ENCODE measurements at regions not wholly inside any gene's neighbourhood (a gene's known extent, or its start where the extent isn't known, plus 50 kb on each side); places are given as distances from the start of the nearest gene placed in this dataset.
A peak's percentile ranks its signal among the peaks of the same experiment; 100 is the strongest.

DNA sequence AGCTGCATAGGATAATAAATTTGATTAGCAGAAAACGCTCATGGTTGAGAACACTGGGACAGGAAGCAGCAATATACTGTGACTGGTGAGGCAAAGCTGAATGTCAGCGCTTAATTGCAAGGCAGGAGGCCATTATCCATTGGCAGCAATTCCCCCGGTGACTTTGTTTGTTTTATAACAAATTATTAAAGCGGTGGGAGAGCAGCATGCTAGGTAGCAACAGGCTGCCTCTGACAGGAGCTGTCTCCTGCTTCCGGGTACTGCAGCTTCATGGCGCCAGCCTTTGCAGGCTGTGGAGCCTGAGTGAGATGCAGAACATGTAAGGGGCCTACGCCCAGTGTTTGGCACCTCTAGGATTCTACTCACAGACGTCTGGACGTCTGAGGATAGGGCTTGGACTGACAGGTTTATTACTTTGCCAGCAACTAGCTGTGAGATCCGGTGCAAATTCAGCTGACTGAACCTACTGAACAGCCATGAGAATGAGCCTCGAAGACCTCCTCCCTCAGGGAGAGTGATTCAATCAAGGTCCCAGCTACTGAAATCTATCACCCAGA lies 82.1 kb upstream of the SSTR1 start:
- peak in 1 of 4 experiments; percentile 2 for DNase-seq

DNA sequence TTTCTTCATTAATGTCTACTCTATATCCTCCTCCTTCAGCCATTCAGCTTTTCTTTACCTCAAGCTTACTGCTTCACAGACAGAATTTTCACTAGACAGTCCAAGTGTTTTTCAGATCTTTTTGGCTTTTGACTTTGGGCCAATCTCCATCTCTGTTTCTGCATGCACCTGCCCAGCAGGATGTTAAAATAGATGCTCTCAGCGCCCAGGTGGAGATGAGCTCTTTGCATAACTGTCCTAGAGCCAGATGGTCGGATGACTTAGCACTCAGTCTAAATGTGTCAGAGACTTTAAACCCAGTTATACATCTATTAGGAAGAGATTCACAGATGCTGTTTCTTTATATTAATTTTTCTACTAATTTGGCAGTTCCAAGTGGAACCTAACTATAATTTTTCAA lies 80.3 kb upstream of the SSTR1 start:
- no peak for DNase-seq

DNA sequence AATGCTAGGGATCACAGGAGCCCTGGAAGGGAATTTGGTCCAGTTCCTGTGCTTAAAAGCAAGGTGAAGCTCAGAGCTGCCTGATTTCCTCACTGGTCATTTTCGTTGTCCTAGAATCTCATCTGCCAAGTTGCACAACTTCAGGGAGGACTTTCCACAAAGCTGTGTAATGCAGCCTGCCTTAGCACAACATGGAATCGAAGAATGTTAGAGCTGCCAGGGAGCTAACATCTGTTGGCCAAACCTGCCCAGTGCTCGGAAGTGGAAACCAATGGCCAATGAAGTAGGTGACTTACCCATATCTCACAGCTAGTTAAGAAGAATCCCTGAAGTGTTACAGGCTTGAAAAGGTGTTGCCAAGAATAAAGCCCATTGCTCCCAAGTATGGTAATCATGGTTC lies 79.9 kb upstream of the SSTR1 start:
- DNase-seq: no peak

DNA sequence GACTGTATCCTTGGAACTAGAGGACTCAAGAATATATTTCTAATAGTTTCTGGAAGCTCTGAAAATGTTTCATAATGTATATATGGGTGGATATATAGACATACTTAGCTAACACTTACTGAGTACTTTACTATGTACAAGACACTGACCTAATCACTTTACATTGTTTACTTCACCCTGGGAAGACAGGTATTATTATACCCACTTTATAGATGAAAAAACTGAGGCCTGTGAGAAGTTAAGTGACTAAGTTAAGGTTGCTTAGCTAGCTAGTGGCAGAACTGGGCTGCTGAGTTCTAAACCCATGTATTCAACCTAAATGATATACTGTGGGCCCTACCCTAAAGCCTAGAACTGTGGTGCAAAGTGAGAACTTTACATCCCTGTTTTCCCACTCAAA lies 79.1 kb upstream of the SSTR1 start:
- no peak for DNase-seq

DNA sequence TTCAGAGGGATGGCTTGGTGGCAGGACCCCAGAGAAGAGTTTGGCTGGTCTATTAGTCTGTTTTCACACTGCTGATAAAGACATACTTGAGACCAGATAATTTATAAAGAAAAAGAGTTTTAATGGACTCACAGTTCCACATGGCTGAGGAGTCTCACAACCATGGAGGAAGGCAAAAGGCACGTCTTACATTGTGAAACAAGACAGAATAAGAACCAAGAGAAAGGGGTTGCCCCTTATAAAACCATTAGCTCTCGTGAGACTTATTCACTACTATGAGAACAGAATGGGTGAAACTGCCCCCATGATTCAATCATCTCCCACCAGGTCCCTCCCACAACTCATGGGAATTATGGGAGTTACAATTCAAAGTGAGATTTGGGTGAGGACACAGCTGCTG lies 78.5 kb upstream of the SSTR1 start:
- no peak for DNase-seq

DNA sequence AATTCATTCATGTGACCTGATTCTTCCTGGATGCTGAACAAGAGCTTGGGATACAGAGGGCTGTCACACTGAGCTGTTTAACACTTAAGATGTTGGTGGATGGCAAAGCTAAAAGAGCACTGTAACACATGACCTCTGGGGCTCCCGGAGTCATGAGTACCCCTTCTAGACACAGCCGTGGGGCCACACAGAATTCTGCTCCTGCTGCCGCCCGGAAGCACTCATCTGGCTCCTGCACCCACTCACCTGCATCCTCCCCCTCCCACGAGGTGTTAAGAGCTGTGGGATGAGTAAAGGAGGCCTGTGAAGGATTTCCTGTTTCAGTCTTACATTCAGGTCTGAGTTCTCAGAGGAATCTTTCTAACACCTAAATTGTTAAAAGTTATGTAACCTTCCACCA lies 78.0 kb upstream of the SSTR1 start:
- peak in 1 of 4 experiments; percentile 1 for DNase-seq

DNA sequence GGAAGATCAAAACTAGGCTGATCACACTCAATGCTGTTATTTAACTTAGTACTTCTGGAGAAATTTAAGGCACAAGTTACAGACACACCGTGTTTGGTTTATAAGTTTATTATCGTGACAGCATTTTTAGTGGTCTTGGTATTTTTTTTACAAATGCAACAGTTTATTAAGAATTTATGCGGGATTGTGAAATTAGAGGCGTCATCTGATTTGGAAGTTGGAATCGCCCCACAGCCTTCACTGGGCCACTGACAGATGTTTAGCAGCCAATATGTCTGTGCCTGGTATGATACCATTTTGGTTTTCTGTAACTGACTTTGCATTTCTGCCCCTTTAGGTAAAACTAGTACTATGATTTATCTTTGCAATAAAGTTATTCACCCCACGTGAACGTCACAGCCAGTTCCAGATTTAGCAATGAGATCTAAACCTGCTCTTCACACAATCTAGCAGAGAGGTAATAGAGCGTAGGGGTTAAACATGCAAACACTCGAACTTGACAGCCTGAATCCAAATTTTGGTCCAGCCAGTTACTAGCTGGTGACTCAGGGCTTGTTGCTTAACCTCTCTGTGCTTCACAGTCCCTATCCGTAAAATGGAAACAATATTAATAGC lies 73.2 kb upstream of the SSTR1 start:
- DNase-seq: no peak

DNA sequence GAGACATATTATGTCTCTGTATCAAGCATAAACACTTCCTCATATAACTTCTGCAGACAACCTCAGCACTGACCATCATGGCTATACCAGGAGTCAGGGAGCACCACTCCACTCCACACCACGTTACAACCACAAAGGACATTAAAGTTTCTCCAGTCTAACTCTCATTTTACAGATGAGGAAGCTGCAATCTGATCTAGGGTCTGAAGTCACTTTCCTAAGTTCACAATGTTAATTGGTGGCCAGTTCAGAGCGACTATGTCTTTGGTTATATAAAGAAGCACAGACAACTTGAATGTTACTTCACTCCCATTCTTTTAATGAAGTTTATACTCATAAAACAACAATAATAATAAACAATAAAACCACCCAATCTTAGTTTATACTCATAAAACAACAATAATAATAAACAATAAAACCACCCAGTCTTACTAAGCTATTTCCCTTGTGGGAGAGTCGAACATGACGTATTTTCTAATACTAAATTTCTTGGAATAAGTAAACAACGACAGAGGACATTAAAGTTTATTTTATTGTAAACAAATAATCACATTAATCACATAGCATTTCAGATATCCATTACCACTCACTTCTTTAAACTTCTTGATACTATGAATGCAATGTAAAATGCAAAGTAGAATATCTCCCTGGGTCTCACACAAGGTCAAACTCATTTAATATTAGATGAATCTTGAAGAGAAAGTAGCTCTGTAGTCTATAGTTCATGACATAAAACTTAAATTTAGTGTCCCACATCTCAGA lies 72.4 kb upstream of the SSTR1 start:
- no peak for DNase-seq

DNA sequence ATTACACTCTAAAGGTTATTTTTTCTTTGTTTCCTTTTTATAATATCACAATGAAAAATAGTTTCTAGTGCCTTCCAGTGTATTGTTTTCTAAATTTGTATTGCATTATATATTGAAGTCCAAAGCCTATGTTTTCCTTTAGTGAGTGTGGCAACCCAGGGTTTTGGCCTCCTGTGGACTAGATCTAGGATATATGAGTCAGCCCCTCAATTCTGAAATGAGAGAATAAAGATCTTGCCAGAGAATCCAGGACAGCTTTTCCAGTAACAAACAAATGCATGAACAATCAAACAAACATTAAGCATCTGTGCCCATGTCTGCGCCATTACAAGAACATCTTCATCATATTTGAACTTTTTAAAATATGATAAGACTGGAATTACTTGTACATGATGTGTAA lies 70.7 kb upstream of the SSTR1 start:
- no peak for DNase-seq

DNA sequence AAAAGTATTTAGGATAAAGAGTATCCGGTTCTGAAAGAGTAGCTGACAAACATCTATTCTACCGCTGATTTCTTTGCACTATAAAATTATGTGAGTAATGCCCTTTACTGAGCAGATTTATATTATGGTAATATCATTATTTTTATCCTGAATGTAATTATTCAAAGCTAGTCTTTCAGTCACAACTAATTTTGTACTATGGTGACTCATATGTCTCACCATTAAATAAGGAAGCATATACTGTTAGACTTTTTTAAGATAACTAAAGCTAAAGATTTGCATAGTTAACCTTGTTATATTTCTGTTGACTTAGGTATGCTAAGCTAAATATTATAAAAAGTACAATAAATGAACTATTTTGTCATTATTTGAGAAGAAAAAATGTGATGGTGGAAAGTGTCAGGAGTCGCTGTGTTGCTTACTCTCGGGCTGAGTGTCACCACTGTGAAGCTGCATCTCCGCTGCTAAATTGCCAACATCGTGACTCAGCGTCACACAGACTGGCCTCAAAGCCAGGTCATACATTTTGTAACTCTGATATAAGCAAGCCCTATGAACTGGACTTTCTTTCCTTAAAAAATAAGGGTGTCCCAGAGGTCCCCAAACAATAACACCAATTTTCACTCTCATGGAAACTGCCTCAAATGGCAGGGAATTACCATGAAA lies 69.1 kb upstream of the SSTR1 start:
- no peak for DNase-seq

DNA sequence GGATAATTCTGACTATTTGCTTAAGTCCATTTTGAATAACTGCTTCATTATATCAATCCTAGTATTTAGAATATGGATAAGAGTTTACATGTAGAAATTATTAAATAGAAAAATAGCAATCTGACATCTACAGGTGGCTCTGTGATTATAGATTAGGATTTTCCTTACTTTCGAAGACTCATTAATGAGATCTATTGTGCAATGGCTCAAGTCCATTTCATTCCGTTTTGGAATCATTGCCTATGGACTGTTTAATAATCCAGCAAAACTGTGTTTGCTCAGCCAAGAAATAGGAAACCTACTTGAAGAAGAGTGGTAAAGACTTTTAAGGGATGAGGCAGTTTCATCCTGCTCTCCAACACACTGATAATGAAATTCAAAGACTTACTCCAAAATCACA lies 67.8 kb upstream of the SSTR1 start:
- no peak for DNase-seq

DNA sequence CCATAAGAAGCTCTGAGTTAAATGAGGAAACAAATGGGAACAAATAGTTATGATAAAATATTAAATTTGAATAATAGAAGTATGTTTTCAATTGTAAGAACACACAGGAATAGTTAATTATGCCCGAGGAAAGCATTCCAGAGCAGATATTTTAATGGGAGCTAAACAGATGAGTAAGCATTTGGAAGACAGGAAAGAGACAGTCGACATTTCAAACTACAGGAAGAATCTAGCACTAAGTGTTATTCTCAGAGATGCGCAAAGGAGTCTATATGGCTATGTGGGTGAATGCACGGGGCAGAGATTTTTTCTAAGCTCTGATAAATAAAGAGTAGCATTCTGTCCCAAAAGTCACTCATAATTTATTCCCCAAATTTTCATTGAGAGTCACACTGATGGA lies 64.5 kb upstream of the SSTR1 start:
- no peak for DNase-seq

DNA sequence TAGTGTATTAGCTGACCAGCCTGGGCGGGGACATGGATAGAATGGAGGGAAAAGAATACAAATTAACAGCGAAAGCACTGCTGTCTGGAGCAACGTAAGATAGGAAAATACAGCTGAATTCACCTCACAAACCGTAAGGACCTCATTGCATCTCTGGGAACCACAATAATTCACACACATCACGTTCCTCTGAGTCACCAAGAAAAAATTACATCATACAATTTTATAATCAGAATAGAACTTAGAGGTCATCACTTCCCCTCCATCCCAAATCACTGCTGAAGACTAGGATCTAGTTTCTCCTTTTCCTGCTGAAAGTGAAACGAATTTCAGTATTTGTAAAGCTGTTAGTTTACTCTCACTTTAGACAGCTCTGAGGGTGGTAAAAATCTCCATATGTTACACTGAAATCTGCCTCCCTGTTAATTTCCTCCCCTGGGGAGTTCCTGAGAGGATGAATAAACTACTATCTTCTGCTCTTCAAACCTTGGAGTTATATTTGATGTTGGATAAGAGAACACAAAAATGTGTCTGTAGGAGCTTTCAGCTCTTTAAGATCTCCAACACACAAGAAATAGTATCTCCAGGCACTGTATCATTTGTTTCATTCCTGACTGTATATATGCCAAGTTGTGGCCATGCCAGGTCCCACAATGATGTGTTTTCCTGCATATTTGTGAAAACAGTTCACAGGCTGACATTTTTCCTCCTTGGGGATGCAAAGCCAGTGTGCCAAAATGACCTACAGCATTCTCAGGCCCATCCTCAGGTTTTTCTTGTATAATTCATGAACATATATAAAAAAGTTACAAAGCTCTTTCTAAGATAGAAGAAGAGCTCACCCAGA lies 63.8 kb upstream of the SSTR1 start:
- DNase-seq: no peak

DNA sequence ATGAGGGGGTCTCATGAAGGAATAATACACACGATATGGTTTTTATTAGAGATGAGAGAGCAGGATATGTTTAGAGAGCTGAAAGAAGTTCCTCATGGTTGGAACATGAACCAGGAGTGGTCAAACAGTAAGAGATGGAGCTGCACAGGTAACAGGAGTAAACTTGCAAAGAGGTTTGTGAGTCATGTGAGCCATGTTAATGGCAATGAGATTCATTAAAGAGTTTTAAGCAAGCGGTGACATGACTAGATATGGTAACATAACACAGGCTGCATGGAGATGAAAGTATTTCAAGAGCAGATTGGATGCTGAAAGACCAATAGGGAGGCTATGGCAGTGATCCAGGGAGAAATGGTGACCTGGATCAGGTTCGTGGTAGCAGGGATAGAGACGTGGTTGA lies 62.6 kb upstream of the SSTR1 start:
- DNase-seq: no peak

DNA sequence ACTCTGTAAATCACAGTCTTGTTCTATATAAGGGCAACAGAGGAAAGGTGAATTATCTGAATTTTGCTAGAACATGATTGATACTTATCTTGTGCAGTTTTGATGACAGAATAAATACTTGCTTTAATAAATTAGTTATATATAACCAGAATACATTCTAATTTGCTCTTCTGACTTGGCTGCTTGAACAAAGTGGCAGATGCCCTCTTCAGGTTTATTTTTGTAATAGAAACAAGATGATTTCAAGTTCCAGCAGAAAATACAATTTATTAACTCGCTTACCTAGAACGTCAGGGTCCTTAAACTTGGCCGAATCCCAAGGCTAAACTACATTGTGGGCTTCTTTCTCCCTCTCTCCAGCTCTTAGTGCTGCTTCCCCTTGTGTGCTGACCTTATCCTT lies 57.6 kb upstream of the SSTR1 start:
- DNase-seq: no peak
